GM12892 (cell line): ENCODE measurements at regions not wholly inside any gene's neighbourhood (a gene's known extent, or its start where the extent isn't known, plus 50 kb on each side); places are given as distances from the start of the nearest gene placed in this dataset.

Source experiments
- POLR2A ChIP-seq: IDR thresholded peaks from 2 replicates; pipeline ENCODE4 v1.6.1; 2011; ENCODE audit warnings: low read depth, low read length, control low read depth
- POLR2AphosphoS5 ChIP-seq: IDR thresholded peaks from 2 replicates; pipeline ENCODE4 v1.6.1; 2011; ENCODE audit warnings: low read depth, low read length, control low read depth
- TAF1 ChIP-seq: IDR thresholded peaks from 2 replicates; pipeline ENCODE4 v1.6.1; 2011; ENCODE audit warnings: low read depth, mild to moderate bottlenecking, control low read depth, low read length, borderline replicate concordance

DNA sequence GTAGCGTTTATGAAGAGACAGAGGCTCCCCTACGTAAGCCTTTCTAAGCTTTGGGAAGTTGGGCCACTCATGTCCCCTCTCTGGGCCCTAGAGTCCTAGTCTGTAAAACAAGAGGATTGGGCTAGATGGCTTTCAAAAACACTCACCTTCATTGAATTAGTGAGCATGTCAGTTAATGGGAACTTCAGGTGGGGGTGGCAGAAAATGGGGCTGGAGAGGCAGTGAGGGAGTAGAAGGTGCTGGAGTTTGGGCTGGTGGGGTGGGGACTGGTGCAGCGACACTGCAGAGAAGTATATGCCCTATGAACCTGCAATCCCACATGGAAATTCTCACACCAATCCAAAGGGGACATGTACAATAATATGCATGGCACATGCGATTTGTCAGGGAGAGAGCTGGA lies 182.7 kb downstream of the C1orf94 start:
- TF ChIP-seq TAF1 = no peak
- no peak for TF ChIP-seq POLR2A
- no peak for TF ChIP-seq POLR2AphosphoS5
